ENCODE measurements at regions not wholly inside any gene's neighbourhood (a gene's known extent, or its start where the extent isn't known, plus 50 kb on each side); places are given as distances from the start of the nearest gene placed in this dataset.
"Not testable (repeated sequence)": the region's sequence is repeated elsewhere in the genome, so short reads cannot be mapped to it uniquely, and the experiment has no call there.

DNA sequence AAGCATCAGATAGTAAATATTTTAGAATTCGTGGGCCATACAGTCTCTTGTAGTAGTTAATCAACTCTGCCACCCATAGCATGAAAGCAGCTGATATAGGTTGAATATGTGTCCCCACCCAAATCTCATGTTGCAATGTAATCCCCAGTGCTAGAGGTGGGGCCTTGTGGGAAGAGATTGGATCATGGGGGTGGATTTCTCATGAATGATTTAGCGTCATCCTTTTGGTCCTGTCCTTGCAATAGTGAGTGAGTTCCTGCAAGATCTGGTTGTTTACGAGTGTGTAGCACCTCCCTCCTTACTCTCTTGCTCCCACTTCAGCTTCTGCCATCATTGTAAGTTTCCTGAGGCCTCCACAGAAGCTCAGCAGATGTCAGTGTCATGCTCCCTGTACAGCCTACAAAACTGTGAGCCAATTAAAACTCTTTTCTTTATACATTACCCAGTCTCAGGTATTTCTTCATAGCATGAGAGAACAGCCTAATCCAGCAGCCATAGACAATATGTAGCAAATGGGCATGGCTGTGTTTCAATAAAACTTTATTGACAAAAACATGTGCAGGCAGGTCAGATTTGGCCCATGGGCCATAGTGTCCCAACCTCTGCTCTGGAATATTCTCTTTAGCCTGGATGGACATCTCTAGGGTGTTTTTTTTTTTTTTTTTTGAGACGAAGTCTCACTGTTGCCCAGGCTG lies 97.9 kb upstream of the FAM90A1 start (continued):
- TF ChIP-seq, protein P1, sequence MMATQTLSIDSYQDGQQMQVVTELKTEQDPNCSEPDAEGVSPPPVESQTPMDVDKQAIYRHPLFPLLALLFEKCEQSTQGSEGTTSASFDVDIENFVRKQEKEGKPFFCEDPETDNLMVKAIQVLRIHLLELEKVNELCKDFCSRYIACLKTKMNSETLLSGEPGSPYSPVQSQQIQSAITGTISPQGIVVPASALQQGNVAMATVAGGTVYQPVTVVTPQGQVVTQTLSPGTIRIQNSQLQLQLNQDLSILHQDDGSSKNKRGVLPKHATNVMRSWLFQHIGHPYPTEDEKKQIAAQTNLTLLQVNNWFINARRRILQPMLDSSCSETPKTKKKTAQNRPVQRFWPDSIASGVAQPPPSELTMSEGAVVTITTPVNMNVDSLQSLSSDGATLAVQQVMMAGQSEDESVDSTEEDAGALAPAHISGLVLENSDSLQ (IDR thresholded peaks at IDR 0.05): peak; percentile 59
- peak; percentile 70 to 77; a peak in 2 of 4 replicates for TF ChIP-seq TRIM24 (IDR thresholded peaks at IDR 0.05)

DNA sequence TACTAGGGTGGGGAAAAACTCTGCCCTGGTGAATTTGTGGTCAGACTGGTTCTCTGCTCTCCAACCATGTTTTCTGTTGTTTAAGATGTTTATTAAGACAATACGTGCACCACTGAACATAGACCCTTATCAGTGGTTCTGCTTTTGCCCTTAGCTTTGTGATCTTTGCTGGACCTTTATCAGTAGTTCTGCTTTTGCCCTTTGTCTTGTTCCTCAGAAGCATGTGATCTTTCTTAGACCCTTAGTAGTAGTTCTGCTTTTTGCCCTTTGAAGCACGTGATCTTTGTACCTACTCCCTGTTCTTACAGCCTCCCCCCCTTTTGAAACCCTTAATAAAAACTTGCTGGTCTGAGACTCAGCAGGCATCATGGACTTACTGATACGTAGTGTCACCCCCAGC lies 101.4 kb upstream of the FAM90A1 start:
- H3K79me2 ChIP-seq (ENCODE audit: control insufficient read depth, insufficient read depth, low read length); H3K4me3 ChIP-seq; POLR2A ChIA-PET; intact Hi-C loops (cut with micrococcal nuclease); H3K36me3 ChIP-seq (ENCODE audit: control insufficient read depth, insufficient read depth, low read length); CTCF ChIA-PET (ENCODE audit: low intra/inter-chr PET ratio); H3K9me1 ChIP-seq (ENCODE audit: control insufficient read depth, insufficient read depth, low read length); H3K27me3 ChIP-seq (ENCODE audit: control insufficient read depth in 2 of 2, insufficient read depth in 2 of 2, low read length in 2 of 2); DNase-seq (ENCODE audit: extremely low read depth in 1 of 4, low spot score in 3 of 4); in situ Hi-C loops (cut with MboI); H2AFZ ChIP-seq (ENCODE audit: low read depth, low read length); BruUV-seq (replicated peaks); H3K27ac ChIP-seq (ENCODE audit: extremely low read depth, low read depth, low read length); H3K9ac ChIP-seq (ENCODE audit: insufficient read depth in 1 of 2, low read depth in 2 of 2, low read length in 2 of 2); H4K20me1 ChIP-seq (replicated peaks; ENCODE audit: control insufficient read depth, insufficient read depth, low read length); H3K9me3 ChIP-seq (replicated peaks; ENCODE audit: control insufficient read depth, insufficient read depth, low read depth, low read length); ATAC-seq; H3K4me1 ChIP-seq (replicated peaks in 1 of 2; ENCODE audit: control insufficient read depth in 2 of 2, insufficient read depth in 2 of 2, low read length in 2 of 2); H3K4me2 ChIP-seq (ENCODE audit: insufficient read depth, low read length); FAIRE-seq: not testable (repeated sequence)
- TF ChIP-seq, protein P2, sequence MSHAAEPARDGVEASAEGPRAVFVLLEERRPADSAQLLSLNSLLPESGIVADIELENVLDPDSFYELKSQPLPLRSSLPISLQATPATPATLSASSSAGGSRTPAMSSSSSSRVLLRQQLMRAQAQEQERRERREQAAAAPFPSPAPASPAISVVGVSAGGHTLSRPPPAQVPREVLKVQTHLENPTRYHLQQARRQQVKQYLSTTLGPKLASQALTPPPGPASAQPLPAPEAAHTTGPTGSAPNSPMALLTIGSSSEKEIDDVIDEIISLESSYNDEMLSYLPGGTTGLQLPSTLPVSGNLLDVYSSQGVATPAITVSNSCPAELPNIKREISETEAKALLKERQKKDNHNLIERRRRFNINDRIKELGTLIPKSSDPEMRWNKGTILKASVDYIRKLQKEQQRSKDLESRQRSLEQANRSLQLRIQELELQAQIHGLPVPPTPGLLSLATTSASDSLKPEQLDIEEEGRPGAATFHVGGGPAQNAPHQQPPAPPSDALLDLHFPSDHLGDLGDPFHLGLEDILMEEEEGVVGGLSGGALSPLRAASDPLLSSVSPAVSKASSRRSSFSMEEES (CRISPR knock-in tag; IDR thresholded peaks at IDR 0.05): peak; percentile 56
- TF ChIP-seq TRIM24 (IDR thresholded peaks at IDR 0.05): peak in 1 of 2 experiments; percentile 39; a peak in 1 of 4 replicates
- 0 out of 2 replicates have a peak, but pooled peaks have one; percentile 25 for TF ChIP-seq ZEB2 (IDR thresholded peaks at IDR 0.05)
- peak; percentile 45; the same call in 1 of the 2 replicates for TF ChIP-seq SOX6 (IDR thresholded peaks at IDR 0.05)
- WGBS (ENCODE audit: insufficient coverage, low coverage, missing lambda C conversion rate): 4% methylated on average over 3 of the region's 3 CpGs

DNA sequence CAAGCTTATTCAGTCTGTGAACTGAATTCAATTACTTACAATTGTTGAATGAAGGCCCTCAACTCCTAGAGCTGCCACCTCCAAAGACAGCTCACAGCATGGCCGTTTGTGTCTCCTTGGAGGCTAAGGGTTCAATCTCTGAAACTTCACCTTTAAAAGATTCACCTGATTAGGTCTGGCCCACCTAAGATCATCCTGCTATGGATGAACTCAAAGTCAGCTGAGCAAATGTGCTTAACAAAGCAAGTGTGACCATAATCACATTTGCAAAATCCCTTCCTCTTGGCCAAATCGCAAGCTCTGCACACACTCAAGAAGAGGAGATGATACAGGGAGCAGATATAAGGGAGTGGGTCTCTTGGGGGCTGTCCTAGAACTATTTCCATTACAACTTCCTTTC lies 105.0 kb upstream of the FAM90A1 start:
- 0% methylated on average over 2 of the region's 2 CpGs for WGBS (ENCODE audit: insufficient coverage, low coverage, missing lambda C conversion rate)
- H3K4me1 ChIP-seq (replicated peaks in 1 of 2; ENCODE audit: control insufficient read depth in 2 of 2, insufficient read depth in 2 of 2, low read length in 2 of 2); ATAC-seq; H3K27me3 ChIP-seq (ENCODE audit: control insufficient read depth in 2 of 2, insufficient read depth in 2 of 2, low read length in 2 of 2); H4K20me1 ChIP-seq (replicated peaks; ENCODE audit: control insufficient read depth, insufficient read depth, low read length); intact Hi-C loops (cut with micrococcal nuclease); H3K9me1 ChIP-seq (ENCODE audit: control insufficient read depth, insufficient read depth, low read length); H2AFZ ChIP-seq (ENCODE audit: low read depth, low read length); CTCF ChIA-PET (ENCODE audit: low intra/inter-chr PET ratio); H3K27ac ChIP-seq (ENCODE audit: extremely low read depth, low read depth, low read length); DNase-seq (ENCODE audit: extremely low read depth in 1 of 4, low spot score in 3 of 4); in situ Hi-C loops (cut with MboI); POLR2A ChIA-PET; H3K79me2 ChIP-seq (ENCODE audit: control insufficient read depth, insufficient read depth, low read length); BruUV-seq (replicated peaks); H3K4me2 ChIP-seq (ENCODE audit: insufficient read depth, low read length); H3K9ac ChIP-seq (ENCODE audit: insufficient read depth in 1 of 2, low read depth in 2 of 2, low read length in 2 of 2); FAIRE-seq; H3K4me3 ChIP-seq; H3K36me3 ChIP-seq (ENCODE audit: control insufficient read depth, insufficient read depth, low read length); H3K9me3 ChIP-seq (replicated peaks; ENCODE audit: control insufficient read depth, insufficient read depth, low read depth, low read length): not testable (repeated sequence)

DNA sequence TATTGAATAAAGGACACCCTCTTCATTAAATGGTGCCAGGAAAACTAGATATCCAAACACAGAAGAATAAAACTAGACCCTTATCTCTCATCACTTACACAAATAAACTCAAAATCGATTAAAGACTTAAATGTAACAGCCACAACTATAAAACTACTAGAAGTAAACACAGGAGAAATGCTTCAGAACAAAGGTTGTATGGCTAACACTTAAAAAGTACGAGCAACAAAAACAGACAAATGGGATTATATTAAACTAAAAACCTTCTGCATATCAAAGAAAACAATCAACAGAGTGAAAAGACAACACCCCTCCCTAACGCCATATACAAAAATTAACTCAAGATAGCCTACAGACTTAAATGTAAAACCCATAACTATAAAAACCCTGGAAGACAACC lies 104.7 kb upstream of the CLEC6A start:
- H3K9ac ChIP-seq (ENCODE audit: insufficient read depth in 1 of 2, low read depth in 2 of 2, low read length in 2 of 2); H4K20me1 ChIP-seq (replicated peaks; ENCODE audit: control insufficient read depth, insufficient read depth, low read length); CTCF ChIA-PET (ENCODE audit: low intra/inter-chr PET ratio); H3K9me3 ChIP-seq (replicated peaks; ENCODE audit: control insufficient read depth, insufficient read depth, low read depth, low read length); intact Hi-C loops (cut with micrococcal nuclease); ATAC-seq; BruUV-seq (replicated peaks); H2AFZ ChIP-seq (ENCODE audit: low read depth, low read length); H3K4me3 ChIP-seq; H3K27me3 ChIP-seq (ENCODE audit: control insufficient read depth in 2 of 2, insufficient read depth in 2 of 2, low read length in 2 of 2); H3K4me1 ChIP-seq (replicated peaks in 1 of 2; ENCODE audit: control insufficient read depth in 2 of 2, insufficient read depth in 2 of 2, low read length in 2 of 2); DNase-seq (ENCODE audit: extremely low read depth in 1 of 4, low spot score in 3 of 4); in situ Hi-C loops (cut with MboI); H3K27ac ChIP-seq (ENCODE audit: extremely low read depth, low read depth, low read length); POLR2A ChIA-PET; H3K4me2 ChIP-seq (ENCODE audit: insufficient read depth, low read length); H3K79me2 ChIP-seq (ENCODE audit: control insufficient read depth, insufficient read depth, low read length); H3K9me1 ChIP-seq (ENCODE audit: control insufficient read depth, insufficient read depth, low read length); H3K36me3 ChIP-seq (ENCODE audit: control insufficient read depth, insufficient read depth, low read length); FAIRE-seq: not testable (repeated sequence)
- 0% methylated on average over 2 of the region's 3 CpGs for WGBS (ENCODE audit: insufficient coverage, low coverage, missing lambda C conversion rate)
